Body of pancreas (tissue), 4 donors: ENCODE measurements at regions not wholly inside any gene's neighbourhood (a gene's known extent, or its start where the extent isn't known, plus 50 kb on each side); places are given as distances from the start of the nearest gene placed in this dataset.
"Not testable (repeated sequence)": the region's sequence is repeated elsewhere in the genome, so short reads cannot be mapped to it uniquely, and the experiment has no call there.

Source experiments
- ATAC-seq: fragments of 150-250 bp; one replicate; pipeline ENCODE4 v1.9.1; 2016
- DNase-seq, 4 donors: peaks; one replicate each; pipeline ENCODE4 v3.0.0-alpha.2; 2019
- H3K27ac ChIP-seq, 4 donors: fragments of 200-600 bp; sonication (generic); 1 replicate in 3 of 4; 2 replicates in 1 of 4; pipeline versions ENCODE4 v1.5.1 to v1.6.1; 2016 to 2019; ENCODE audit warnings: mild to moderate bottlenecking in 1 of 4, mixed read lengths in 1 of 4, moderate library complexity in 1 of 4
- H3K27me3 ChIP-seq, 2 donors: fragments of 200-600 bp; sonication (generic); one replicate each; pipeline ENCODE4 v1.6.0; 2016; ENCODE audit warnings: mild to moderate bottlenecking in 1 of 2
- H3K36me3 ChIP-seq, 2 donors: fragments of 200-600 bp; sonication (generic); replicated peaks in 1 of 2; 2 replicates each; pipeline ENCODE4 v1.5.1; 2016; ENCODE audit warnings: low read depth in 2 of 2; ENCODE audit not compliant: insufficient read depth in 1 of 2
- H3K4me1 ChIP-seq: fragments of 200-600 bp; sonication (generic); one replicate; pipeline ENCODE4 v1.6.0; 2016
- H3K4me3 ChIP-seq, 2 donors: fragments of 200-600 bp; sonication (generic); 1 replicate in 1 of 2; 2 replicates in 1 of 2; pipeline ENCODE4 v1.5.1; 2016 to 2019
- H3K9me3 ChIP-seq, 3 donors: fragments of 200-600 bp; sonication (generic); 1 replicate in 2 of 3; 2 replicates in 1 of 3; pipeline ENCODE4 v1.5.1; 2016
- CTCF ChIP-seq, 7 experiments: fragments of 450-650 bp in 4 of 7; fragments of 200-600 bp in 3 of 7; sonication (generic) in 3 of 7; IDR thresholded peaks; one replicate each; pipeline ENCODE4 v1.5.1; 2016 to 2019; ENCODE audit warnings: antibody characterized with exemption in 7 of 7
- POLR2A ChIP-seq, 3 donors: fragments of 450-650 bp; IDR thresholded peaks; one replicate each; pipeline ENCODE4 v1.6.1; 2016; ENCODE audit warnings: antibody characterized with exemption in 3 of 3, mild to moderate bottlenecking in 2 of 3
- WGBS, 2 donors: methylation state at CpG; one replicate each; pipeline ENCODE4 v1.1.5; 2017; 5-methylcytosine and 5-hydroxymethylcytosine counted together
- intact Hi-C: fragments of 100-400 bp; cut with DNase I; formaldehyde crosslinking; loops from one replicate; pipeline ENCODE4 v1.15.1; 2023

DNA sequence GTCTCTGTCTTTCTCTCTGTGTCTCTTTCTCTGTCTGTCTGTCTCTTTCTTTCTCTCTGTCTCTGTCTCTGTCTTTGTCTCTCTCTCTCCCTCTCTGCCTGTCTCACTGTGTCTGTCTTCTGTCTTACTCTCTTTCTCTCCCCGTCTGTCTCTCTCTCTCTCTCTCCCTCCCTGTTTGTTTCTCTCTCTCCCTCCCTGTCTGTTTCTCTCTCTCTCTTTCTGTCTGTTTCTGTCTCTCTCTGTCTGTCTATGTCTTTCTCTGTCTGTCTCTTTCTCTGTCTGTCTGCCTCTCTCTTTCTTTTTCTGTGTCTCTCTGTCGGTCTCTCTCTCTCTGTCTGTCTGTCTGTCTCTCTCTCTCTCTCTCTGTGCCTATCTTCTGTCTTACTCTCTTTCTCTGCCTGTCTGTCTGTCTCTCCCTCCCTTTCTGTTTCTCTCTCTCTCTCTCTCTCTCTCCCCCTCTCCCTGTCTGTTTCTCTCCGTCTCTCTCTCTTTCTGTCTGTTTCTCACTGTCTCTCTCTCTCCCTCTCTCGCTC lies 2110.2 kb upstream of the TPTE start:
- H3K36me3 ChIP-seq, intact Hi-C loops, H3K4me3 ChIP-seq, H3K4me1 ChIP-seq, ATAC-seq, H3K27ac ChIP-seq, H3K9me3 ChIP-seq, H3K27me3 ChIP-seq, DNase-seq: not testable (repeated sequence)
- WGBS, 2 donors = no CpG with 5 or more reads among the region's 4 CpGs

GRCh38 chr21:8419925-8420560 lies 2101.3 kb upstream of the TPTE start:
- intact Hi-C loops, H3K27me3 ChIP-seq, H3K27ac ChIP-seq, H3K4me3 ChIP-seq, H3K9me3 ChIP-seq, H3K4me1 ChIP-seq, H3K36me3 ChIP-seq: not testable (repeated sequence)
- ATAC-seq (peak; percentile 87), DNase-seq (peak in 1 of 4 donors; percentile 1)
- 20 to 50% methylated on average over 1 of the region's 2 CpGs for WGBS, 2 donors
- peak in 2 of 3 donors; percentile 56 to 67 for TF ChIP-seq POLR2A (IDR thresholded peaks at IDR 0.05)
- peak in 1 of 7 experiments; percentile 64 for TF ChIP-seq CTCF (IDR thresholded peaks at IDR 0.05)

GRCh38 chr21:8427790-8428667 lies 2093.4 kb upstream of the TPTE start:
- H3K27ac ChIP-seq, DNase-seq, H3K27me3 ChIP-seq, H3K4me1 ChIP-seq, H3K36me3 ChIP-seq, intact Hi-C loops, H3K9me3 ChIP-seq, H3K4me3 ChIP-seq: not testable (repeated sequence)
- no CpG with 5 or more reads among the region's 47 CpGs for WGBS, 2 donors
- peak; percentile 68 for ATAC-seq

DNA sequence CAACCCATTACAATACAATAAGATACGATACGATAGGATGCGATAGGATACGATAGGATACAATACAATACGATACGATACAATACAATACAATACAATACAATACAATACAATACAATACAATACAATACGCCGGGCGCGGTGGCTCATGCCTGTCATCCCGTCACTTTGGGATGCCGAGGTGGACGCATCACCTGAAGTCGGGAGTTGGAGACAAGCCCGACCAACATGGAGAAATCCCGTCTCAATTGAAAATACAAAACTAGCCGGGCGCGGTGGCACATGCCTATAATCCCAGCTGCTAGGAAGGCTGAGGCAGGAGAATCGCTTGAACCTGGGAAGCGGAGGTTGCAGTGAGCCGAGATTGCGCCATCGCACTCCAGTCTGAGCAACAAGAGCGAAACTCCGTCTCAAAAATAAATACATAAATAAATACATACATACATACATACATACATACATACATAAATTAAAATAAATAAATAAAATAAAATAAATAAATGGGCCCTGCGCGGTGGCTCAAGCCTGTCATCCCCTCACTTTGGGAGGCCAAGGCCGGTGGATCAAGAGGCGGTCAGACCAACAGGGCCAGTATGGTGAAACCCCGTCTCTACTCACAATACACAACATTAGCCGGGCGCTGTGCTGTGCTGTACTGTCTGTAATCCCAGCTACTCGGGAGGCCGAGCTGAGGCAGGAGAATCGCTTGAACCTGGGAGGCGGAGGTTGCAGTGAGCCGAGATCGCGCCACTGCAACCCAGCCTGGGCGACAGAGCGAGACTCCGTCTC lies 2092.5 kb upstream of the TPTE start:
- no CpG with 5 or more reads among the region's 43 CpGs for WGBS, 2 donors
- H3K27ac ChIP-seq, DNase-seq, H3K4me1 ChIP-seq, H3K27me3 ChIP-seq, H3K4me3 ChIP-seq, intact Hi-C loops, H3K36me3 ChIP-seq, H3K9me3 ChIP-seq: not testable (repeated sequence)
- ATAC-seq = peak; percentile 69

DNA sequence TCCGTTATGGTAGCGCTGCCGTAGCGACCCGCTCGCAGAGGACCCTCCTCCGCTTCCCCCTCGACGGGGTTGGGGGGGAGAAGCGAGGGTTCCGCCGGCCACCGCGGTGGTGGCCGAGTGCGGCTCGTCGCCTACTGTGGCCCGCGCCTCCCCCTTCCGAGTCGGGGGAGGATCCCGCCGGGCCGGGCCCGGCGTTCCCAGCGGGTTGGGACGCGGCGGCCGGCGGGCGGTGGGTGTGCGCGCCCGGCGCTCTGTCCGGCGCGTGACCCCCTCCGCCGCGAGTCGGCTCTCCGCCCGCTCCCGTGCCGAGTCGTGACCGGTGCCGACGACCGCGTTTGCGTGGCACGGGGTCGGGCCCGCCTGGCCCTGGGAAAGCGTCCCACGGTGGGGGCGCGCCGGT lies 2086.7 kb upstream of the TPTE start:
- no CpG with 5 or more reads among the region's 64 CpGs for WGBS, 2 donors
- H3K9me3 ChIP-seq, H3K4me1 ChIP-seq, H3K36me3 ChIP-seq, DNase-seq, H3K27ac ChIP-seq, H3K27me3 ChIP-seq, ATAC-seq, intact Hi-C loops, H3K4me3 ChIP-seq: not testable (repeated sequence)

DNA sequence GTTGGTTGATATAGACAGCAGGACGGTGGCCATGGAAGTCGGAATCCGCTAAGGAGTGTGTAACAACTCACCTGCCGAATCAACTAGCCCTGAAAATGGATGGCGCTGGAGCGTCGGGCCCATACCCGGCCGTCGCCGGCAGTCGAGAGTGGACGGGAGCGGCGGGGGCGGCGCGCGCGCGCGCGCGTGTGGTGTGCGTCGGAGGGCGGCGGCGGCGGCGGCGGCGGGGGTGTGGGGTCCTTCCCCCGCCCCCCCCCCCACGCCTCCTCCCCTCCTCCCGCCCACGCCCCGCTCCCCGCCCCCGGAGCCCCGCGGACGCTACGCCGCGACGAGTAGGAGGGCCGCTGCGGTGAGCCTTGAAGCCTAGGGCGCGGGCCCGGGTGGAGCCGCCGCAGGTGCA lies 2078.3 kb upstream of the TPTE start:
- ATAC-seq, H3K4me3 ChIP-seq, intact Hi-C loops, H3K36me3 ChIP-seq, DNase-seq, H3K27ac ChIP-seq, H3K27me3 ChIP-seq, H3K9me3 ChIP-seq, H3K4me1 ChIP-seq: not testable (repeated sequence)
- no CpG with 5 or more reads among the region's 54 CpGs for WGBS, 2 donors

GRCh38 chr21:8449807-8450206 lies 2071.6 kb upstream of the TPTE start:
- H3K9me3 ChIP-seq, intact Hi-C loops, H3K4me1 ChIP-seq, ATAC-seq, DNase-seq, H3K36me3 ChIP-seq, H3K27me3 ChIP-seq, H3K4me3 ChIP-seq, H3K27ac ChIP-seq: not testable (repeated sequence)
- WGBS, 2 donors = no CpG with 5 or more reads among the region's 18 CpGs

GRCh38 chr21:8455279-8456128 lies 2065.9 kb upstream of the TPTE start:
- H3K27me3 ChIP-seq, DNase-seq, H3K4me3 ChIP-seq, H3K27ac ChIP-seq, H3K36me3 ChIP-seq, intact Hi-C loops, H3K4me1 ChIP-seq, H3K9me3 ChIP-seq: not testable (repeated sequence)
- WGBS, 2 donors = no CpG with 5 or more reads among the region's 6 CpGs
- peak; percentile 78 for ATAC-seq

- H3K36me3 ChIP-seq, H3K9me3 ChIP-seq, DNase-seq, intact Hi-C loops, H3K27ac ChIP-seq, H3K27me3 ChIP-seq, H3K4me3 ChIP-seq, H3K4me1 ChIP-seq: not testable (repeated sequence)
- peak; percentile 89 for ATAC-seq
- WGBS, 2 donors = no CpG with 5 or more reads among the region's 3 CpGs
Measured at GRCh38 chr21:8464403-8465152, 2056.8 kb upstream of the TPTE start.
